ENCODE measurements at regions not wholly inside any gene's neighbourhood (a gene's known extent, or its start where the extent isn't known, plus 50 kb on each side); places are given as distances from the start of the nearest gene placed in this dataset.
"Not testable (repeated sequence)": the region's sequence is repeated elsewhere in the genome, so short reads cannot be mapped to it uniquely, and the experiment has no call there.

- no peak for FAIRE-seq
These were observed 981.7 kb upstream of the NCAM2 start for GRCh38 chr21:20016435-20017005.

DNA sequence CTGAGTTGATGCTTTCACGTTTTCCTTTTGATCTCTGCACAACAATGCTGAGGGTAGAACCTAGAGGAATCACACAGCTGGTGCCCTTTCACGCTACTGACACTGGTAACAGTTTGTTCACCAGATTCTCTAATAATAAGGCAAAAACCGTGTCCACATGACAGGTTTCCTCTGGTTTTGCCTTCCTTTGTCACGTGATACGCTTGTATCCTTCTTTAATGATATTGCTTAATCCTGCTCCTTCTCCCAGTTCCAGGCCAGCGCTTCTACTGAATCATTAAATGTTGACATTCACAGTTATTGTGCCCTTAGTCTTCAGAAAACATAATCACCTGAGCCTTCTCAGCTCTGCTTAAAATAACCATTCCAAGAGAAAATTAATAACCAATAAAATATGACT is 978.2 kb upstream of the NCAM2 start:
- no peak for FAIRE-seq

- FAIRE-seq, result no peak
These were observed 975.0 kb upstream of the NCAM2 start for GRCh38 chr21:20023193-20023592.

GRCh38 chr21:20024741-20025140 is 973.5 kb upstream of the NCAM2 start:
- no peak for FAIRE-seq

DNA sequence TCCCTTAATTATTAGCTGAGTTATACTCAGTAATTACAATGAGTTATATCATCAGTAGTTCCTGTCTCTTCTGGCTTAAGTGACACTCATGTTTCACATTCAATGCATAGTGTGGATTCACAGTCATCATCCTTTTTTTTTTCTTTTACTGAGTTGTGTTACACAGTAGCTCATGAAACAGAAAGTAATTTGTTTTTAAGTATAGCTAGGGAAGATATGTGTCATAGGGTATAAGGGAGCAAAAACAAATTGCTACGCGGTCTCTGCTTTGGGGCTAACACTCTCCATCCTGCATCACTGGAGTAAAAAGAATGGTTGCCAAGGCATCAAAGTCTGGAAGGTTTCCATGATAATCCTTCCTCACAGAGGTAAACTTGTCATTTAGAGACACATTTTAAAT is 971.7 kb upstream of the NCAM2 start:
- no peak for FAIRE-seq

DNA sequence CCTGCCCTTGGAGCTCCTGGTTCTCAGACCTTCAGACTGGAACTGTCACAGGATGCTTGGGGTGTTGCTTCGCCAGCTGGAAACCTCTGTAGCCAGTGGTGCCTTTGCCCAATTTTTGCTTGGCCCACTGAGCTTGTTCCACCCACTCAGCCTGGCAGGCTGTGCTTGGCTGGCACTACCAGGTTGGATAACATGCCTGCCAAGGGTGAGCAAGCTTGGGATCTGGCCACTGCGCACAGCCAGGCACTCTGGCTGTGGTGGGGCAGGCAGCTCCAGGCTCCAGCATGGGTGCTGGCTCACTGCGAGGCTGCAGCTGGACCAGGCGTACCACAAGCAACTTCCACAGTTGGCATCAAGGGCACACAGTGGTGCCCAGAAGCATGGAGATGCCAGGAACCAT is 967.8 kb upstream of the NCAM2 start:
- no peak for FAIRE-seq

DNA sequence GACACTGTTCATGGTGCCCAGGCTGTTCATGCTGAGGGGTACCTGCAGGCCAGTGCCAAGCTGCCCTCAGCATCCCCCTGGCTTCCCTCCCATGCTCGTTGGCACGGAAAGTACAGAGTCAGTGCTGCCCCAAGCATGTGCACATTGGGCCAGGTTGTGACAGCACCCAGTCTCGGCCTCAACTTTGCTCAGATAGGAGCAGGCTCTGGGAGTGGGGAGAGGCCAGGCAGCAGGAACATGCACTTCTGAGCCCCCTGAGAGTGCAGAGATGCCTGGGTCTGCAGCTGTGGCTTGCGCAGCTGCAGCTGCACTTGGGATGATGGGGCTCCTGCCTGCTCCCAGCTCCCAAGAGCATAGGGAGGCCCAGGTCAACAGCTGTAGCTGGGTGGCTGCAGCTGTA is 966.4 kb upstream of the NCAM2 start:
- no peak for FAIRE-seq

GRCh38 chr21:20040768-20041167 is 957.4 kb upstream of the NCAM2 start:
- no peak for FAIRE-seq

- no peak for FAIRE-seq
These were observed 953.0 kb upstream of the NCAM2 start for GRCh38 chr21:20045197-20045596.

- FAIRE-seq, result not testable (repeated sequence)
These were observed 949.9 kb upstream of the NCAM2 start for GRCh38 chr21:20048130-20048837.

DNA sequence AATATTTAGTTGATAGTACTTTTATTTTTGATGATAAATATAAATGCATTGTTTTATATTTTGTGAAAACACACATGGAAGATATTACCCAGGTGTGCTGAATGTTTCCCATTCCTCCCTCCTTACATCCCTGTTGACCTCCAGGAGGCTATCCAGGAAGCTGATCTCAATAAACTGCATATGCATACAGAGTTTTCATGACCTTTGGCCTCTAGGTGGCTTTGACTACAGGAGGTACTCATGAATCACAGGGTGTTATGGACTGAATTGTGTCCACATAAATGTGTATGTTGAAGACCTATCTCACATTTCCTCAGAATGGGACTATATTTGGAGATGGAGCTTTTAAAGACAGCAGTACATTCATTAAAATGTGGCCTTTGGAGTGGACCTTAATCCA is 914.9 kb upstream of the NCAM2 start:
- FAIRE-seq, result no peak

- no peak for FAIRE-seq
These were observed 914.3 kb upstream of the NCAM2 start for GRCh38 chr21:20083925-20084324.

DNA sequence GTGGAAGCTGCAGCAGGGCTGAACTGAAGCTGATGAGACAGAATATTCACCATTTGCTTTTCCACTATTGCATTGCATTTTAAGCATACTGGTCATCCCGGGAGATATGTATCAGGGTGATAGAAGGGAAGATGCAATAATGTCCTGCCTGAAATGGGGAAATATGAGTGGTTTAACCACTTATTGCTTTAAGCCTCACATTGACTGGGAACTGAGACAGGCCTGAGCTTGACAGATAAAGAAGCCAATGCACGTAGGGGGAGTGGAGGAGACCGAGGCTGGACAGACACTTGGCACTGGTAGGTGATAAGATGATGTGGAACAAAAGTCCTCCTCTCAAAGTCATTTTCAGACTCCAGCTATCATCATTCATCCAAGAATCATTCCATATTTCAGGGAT is 911.7 kb upstream of the NCAM2 start:
- FAIRE-seq, result no peak

DNA sequence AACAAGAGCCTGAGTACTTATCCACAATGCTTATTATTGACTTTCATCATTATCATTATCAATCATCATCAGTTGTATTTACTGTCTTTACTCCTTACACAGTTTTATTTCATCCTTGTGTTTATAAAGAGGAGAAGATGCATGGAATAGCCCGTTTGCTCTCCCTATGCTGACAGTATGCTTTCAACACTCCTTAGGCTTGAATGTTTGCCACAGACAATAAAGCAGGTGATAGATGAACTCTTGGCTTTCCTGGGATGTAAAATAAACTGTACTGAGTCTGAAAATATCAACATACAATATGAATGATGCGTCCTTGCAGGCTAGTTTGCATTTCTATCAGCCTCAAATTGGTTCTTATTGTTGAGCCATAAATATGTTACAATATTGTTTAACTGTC is 891.8 kb upstream of the NCAM2 start:
- no peak for FAIRE-seq

DNA sequence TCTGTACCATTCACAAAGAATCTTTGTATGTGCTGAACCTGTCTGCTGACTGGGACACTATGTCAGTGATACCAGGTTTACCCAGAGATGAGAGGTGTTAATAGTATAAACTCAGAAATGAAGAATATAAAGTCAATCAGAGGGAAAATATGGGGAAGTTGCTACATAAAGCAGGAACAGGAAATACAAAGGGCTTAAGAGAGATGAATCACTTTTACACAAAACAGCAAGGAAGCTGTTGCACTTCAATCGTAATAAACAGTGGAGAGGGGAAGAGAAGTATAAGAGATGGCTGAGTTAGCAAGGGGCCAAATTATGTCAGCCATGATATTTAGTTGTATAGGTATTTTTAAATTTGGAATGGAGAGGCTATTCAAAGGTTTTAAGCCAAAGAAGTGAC is 890.2 kb upstream of the NCAM2 start:
- FAIRE-seq, result no peak

DNA sequence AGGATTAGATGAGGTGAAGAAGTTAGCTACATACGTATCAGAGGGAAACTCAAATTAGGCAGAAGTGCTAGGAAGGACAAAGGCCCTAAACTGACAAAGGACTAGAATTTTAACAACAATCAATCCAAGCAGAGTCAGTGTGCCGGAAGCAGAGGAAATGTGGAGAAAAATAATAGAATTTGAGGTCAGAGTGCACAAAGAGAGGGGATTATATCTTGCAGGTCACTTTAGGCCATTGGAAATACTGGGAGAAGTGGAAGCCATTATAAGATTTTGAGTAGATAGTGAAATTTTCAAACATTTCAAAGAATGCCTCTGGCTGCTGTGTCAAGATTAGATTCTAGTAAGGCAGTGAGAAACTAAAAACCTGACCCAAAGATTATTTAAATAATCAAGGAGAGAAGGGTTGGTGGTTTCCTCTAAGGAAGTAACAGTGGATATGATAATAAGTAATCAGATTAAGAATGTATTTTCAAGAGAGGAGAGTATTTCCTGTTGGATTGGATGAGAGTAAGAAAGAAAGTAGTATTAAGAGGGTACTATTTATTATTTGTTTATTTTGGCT is 889.2 kb upstream of the NCAM2 start:
- FAIRE-seq, result no peak

DNA sequence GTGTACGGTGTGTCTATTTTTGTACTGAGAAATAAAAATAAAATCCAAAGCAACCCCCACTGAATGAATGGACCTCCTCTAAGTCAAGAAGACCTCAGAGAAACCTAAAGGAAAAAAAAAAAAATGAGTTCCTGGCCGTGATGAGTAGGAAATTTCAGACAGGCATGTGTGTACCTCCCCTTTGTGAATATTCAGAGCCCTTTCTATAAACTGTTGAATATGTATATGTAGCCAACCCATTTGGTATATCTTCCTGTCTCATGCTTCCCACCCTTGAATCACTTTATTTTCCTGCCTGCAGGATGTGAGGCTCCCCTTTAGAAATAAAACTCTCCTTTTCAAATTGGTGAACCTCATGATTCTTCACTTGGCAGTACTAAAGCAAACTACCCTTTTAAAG is 887.8 kb upstream of the NCAM2 start:
- no peak for FAIRE-seq

DNA sequence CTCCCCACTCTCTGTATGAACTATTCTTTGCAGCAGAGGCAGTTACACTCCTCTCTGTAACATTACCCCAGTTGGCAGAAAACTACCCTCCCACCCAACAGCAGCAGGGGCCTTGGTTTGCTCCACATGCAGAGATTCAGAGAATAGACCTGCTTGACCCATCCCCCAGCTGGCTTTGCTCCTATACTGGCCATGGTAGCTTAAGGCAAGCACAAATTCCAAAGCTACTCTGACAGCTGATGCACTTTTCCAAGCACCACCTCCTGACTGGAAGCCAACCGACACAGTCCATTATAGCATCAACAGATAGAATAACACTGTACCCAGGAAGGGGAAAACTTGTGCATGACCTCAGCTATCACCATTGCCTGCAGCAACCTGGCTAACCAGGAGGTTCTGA is 846.5 kb upstream of the NCAM2 start:
- FAIRE-seq, result no peak

GRCh38 chr21:20163167-20163566 is 835.0 kb upstream of the NCAM2 start:
- FAIRE-seq, result no peak

DNA sequence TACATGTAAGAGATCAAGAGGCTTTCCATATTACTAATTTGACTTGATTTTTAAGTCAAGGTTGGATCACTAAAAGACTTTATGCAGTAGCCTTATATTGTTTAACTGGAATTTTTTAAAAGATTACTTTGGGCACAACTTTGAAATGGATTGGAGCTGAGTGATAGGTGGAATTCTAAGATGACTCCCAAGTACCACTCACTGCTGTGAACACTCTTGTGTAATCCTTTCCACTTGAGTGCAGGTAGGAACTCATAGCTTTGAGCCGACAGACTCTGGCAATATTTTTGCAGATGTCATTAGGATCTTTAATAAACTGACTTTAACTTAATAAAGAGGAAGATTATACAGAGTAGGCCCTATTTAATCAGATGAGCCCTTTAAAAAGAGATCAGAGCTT is 831.1 kb upstream of the NCAM2 start:
- FAIRE-seq, result no peak

DNA sequence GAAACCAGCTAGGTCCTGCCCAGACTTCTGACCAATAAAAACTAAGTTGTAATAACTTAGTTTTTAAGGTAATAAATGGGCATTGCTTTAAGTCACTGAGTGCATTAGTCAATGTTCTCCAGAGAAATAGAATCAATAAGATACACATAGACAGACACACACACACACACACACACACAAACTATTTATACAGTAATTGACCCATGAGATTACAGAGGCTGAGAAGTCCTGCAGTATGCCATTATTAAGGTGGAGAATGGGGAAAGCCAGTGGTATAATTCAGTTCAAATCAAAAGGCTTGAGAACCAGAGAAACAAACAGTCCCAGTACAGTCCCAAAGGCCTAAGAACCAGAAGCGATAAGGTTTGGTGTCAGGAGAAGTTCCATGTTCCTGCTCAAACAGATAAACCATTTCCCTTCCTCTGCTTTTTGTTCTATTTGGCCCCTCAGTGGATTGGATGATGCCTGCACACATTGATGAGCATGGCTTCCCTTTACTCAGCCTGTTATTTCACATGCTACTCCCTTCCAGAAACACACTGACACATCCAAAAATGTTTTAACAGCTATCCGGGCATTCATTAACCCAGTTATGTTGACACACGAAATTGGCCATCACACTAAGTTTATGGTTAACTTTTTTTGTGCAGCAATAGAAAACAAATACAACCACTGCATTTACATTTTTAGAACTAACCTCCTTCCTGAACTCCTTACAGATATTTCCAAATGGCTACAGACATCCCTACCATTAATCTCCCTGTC is 828.2 kb upstream of the NCAM2 start:
- no peak for FAIRE-seq

- no peak for FAIRE-seq
These were observed 812.0 kb upstream of the NCAM2 start for GRCh38 chr21:20186186-20186585.

- no peak for FAIRE-seq
These were observed 811.2 kb upstream of the NCAM2 start for GRCh38 chr21:20187028-20187427.

- FAIRE-seq, result not testable (repeated sequence)
These were observed 796.9 kb upstream of the NCAM2 start for GRCh38 chr21:20201323-20201722.
